ENCODE measurements at regions not wholly inside any gene's neighbourhood (a gene's known extent, or its start where the extent isn't known, plus 50 kb on each side); places are given as distances from the start of the nearest gene placed in this dataset.

GRCh38 chr12:28887461-28887990, 261.6 kb upstream of the FAR2 start:
- SMC1A ChIA-PET (ENCODE audit: uncharacterized antibody, unreplicated experiment) = no interaction called here
- Histone ChIP-seq H3K79me2 (ENCODE audit: control insufficient read depth, insufficient read depth, low read length) (no peaks in the 10 kb centered on the region), H3K27me3 (replicated peaks in 1 of 2; ENCODE audit: control insufficient read depth in 2 of 2, insufficient read depth in 2 of 2, low read length in 1 of 2) (no peaks in the 10 kb centered on the region), H3K4me2 (ENCODE audit: control insufficient read depth, insufficient read depth) (no peak overlapping the region), H2AFZ (ENCODE audit: control insufficient read depth, low read depth, low read length) (no peak overlapping the region), H3K9ac (ENCODE audit: control insufficient read depth, insufficient read depth, low read length) (no peak overlapping the region), H3K36me3 (ENCODE audit: control insufficient read depth in 2 of 2, insufficient read depth in 2 of 2, low read length in 1 of 2) (no peaks in the 10 kb centered on the region), H4K20me1 (ENCODE audit: control insufficient read depth, insufficient read depth) (no peaks in the 10 kb centered on the region), H3K4me3 (no peak overlapping the region), H3K9me3 (replicated peaks; ENCODE audit: control insufficient read depth, insufficient read depth, low read length) (no peaks in the 10 kb centered on the region), H3K27ac (ENCODE audit: control insufficient read depth, insufficient read depth) (no peak overlapping the region), H3K4me1 (ENCODE audit: control insufficient read depth, insufficient read depth, low read length) (no peaks in the 10 kb centered on the region)
- no TSS peak for BruUV-seq (replicated peaks)
- RAD21 ChIA-PET (ENCODE audit: unreplicated experiment) = no interaction called here
- TF ChIP-seq CHD1 (IDR thresholded peaks at IDR 0.05; ENCODE audit: low read depth, low read length) (no peak), TBL1XR1 (IDR thresholded peaks at IDR 0.05; ENCODE audit: low read depth, low read length) (no peak), NR2C1 (IDR thresholded peaks at IDR 0.05) (no peak), RB1 (IDR thresholded peaks at IDR 0.05; ENCODE audit: borderline replicate concordance) (no peak)
- intact Hi-C loops (cut with micrococcal nuclease; ENCODE audit: unreplicated experiment) (no loop called here), in situ Hi-C loops (cut with MboI) (no loop called here)
- ATAC-seq (no peak), DNase-seq (ENCODE audit: low read depth, low spot score) (no peak), FAIRE-seq (no peak)
- POLR2A ChIA-PET = no interaction called here
- CTCF ChIA-PET = no interaction called here

GRCh38 chr12:28890664-28891063, 258.4 kb upstream of the FAR2 start:
- TF ChIP-seq PML (IDR thresholded peaks at IDR 0.05; ENCODE audit: low read length) (no peak), CBX3 (IDR thresholded peaks at IDR 0.05; ENCODE audit: borderline replicate concordance, low read depth) (no peak), SMAD5 (IDR thresholded peaks at IDR 0.05; ENCODE audit: low read depth) (no peak), CTCF (IDR thresholded peaks at IDR 0.05 in 2 of 3, conservative IDR thresholded peaks at IDR 0.05 in 1 of 3; ENCODE audit: control insufficient read depth in 2 of 3, extremely low read depth in 1 of 3, insufficient read depth in 1 of 3, low read depth in 3 of 3, low read length in 3 of 3) (no peak), NFYB (IDR thresholded peaks at IDR 0.05; ENCODE audit: insufficient read depth, low read depth, low read length) (no peak), EED (IDR thresholded peaks at IDR 0.05; ENCODE audit: low read depth) (no peak)
- in situ Hi-C loops (cut with MboI) = no loop called here
- Histone ChIP-seq H2AFZ (ENCODE audit: control insufficient read depth, low read depth, low read length) (no peak overlapping the region), H3K4me2 (ENCODE audit: control insufficient read depth, insufficient read depth) (no peak overlapping the region), H3K9ac (ENCODE audit: control insufficient read depth, insufficient read depth, low read length) (no peak overlapping the region), H3K27me3 (replicated peaks in 1 of 2; ENCODE audit: control insufficient read depth in 2 of 2, insufficient read depth in 2 of 2, low read length in 1 of 2) (no peaks in the 10 kb centered on the region), H3K79me2 (ENCODE audit: control insufficient read depth, insufficient read depth, low read length) (no peaks in the 10 kb centered on the region), H3K36me3 (ENCODE audit: control insufficient read depth in 2 of 2, insufficient read depth in 2 of 2, low read length in 1 of 2) (no peaks in the 10 kb centered on the region), H3K4me1 (ENCODE audit: control insufficient read depth, insufficient read depth, low read length) (no peaks in the 10 kb centered on the region), H4K20me1 (ENCODE audit: control insufficient read depth, insufficient read depth) (no peaks in the 10 kb centered on the region), H3K27ac (ENCODE audit: control insufficient read depth, insufficient read depth) (no peak overlapping the region), H3K4me3 (no peak overlapping the region), H3K9me3 (replicated peaks; ENCODE audit: control insufficient read depth, insufficient read depth, low read length) (no peaks in the 10 kb centered on the region)
- 43% methylated on average over 4 of the region's 4 CpGs for WGBS (ENCODE audit: insufficient coverage, insufficient replicate concordance, low lambda C conversion rate, missing lambda C conversion rate)
- ChIA-PET POLR2A (no interaction called here), RAD21 (ENCODE audit: unreplicated experiment) (no interaction called here), CTCF (no interaction called here), SMC1A (ENCODE audit: uncharacterized antibody, unreplicated experiment) (no interaction called here)
- BruUV-seq (replicated peaks) = no TSS peak
- DNase-seq (ENCODE audit: low read depth, low spot score) = no peak
- no peak for ATAC-seq
- FAIRE-seq = no peak
- intact Hi-C loops (cut with micrococcal nuclease; ENCODE audit: unreplicated experiment) = no loop called here
